ENCODE measurements at regions not wholly inside any gene's neighbourhood (a gene's known extent, or its start where the extent isn't known, plus 50 kb on each side); places are given as distances from the start of the nearest gene placed in this dataset.

DNA sequence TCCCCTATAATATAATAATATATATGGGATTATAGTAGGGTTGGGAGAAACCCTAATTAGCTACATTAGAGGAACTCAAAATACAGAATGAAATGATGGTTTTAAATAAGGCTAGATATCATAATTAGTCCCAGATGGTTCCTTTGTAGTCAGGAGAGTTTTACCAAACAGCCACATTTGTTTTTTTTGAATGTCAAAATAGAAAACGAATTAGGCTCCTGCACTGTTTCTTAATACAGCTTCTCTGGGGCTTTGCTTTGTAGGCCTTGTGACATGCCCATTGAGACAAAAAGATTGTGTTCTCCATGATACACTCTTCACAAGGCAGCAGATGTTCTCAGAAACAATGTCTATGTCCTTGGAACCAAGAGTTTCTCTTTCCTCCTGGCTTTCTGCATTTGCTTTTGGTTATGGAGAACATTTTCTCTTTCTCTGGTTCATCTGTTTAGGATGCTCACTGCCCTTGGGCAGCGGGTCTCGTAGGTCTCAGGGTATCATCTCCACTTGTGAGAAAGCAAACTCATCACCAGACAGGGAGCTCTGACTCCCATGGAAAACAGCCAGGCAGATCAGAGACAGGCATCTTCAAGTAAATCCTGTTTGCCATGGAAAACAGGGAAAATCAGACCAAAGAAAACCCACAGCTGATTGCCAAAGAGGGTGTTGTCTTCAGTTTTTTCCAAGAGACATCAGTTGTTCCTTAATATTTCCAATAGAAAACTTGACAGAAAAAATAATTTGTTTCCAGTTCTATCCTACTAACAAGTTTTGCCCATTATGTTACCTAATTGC is 54.1 kb upstream of the RPS23 start:
- DNase-seq (ENCODE audit: low read depth, low spot score), result no peak
- H3K4me3 ChIP-seq (ENCODE audit: low read length), result no peak overlapping the region

DNA sequence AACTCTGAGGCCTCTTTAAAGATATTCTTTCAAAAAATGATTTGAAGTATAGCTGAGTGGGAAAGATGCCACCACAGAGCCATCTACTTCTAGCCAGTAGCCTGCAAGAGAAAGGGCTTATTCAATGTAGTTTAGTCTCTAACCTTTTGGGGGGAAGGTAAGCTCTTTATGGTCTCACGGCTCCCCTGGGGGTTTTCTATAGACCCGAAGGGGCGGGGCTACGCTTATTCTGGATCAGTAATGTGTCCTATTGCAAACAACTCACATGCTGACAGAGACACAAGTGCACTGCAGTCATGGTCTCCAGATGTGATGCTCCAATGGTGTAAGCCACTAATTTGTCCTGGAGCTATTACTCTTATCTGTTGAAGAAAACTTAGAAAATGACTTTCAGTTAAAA is 53.4 kb upstream of the RPS23 start:
- no peak for DNase-seq (ENCODE audit: low read depth, low spot score)
- no peak overlapping the region for H3K4me3 ChIP-seq (ENCODE audit: low read length)

DNA sequence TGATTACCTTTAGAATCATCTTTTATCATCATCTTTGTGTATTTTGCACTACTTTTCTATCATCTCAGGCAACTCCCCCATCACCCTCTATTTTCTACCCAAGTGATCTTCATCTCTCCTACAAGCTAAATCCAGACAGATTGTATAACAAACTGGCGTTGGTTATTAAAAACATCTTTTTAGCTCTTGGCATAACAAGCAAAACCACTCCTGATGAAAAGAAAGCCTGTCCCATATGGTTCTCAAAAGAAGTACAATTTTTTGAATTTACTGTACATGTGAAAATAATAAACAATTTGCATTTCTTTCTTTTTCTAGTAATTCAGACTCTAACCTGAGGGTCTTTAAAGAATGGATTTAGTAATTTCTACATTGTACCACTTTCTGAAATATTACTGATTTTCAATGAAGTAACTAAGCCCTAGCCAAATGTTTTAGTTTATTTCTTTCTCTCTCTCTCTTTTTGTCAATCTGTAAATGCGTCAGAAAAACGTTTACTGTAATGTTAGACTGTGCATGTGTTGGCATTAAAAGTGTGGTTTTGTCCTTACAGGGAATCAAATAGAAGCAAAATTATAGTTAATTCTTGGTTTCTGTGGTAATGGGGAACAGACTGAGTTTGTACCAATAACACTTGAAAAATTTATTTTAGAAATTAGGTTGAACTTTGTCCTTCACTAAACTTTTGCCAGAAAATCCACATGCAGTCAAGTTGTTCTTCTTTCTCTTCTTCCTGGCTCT is 52.5 kb upstream of the RPS23 start:
- no peak for DNase-seq (ENCODE audit: low read depth, low spot score)
- no peak overlapping the region for H3K4me3 ChIP-seq (ENCODE audit: low read length)

DNA sequence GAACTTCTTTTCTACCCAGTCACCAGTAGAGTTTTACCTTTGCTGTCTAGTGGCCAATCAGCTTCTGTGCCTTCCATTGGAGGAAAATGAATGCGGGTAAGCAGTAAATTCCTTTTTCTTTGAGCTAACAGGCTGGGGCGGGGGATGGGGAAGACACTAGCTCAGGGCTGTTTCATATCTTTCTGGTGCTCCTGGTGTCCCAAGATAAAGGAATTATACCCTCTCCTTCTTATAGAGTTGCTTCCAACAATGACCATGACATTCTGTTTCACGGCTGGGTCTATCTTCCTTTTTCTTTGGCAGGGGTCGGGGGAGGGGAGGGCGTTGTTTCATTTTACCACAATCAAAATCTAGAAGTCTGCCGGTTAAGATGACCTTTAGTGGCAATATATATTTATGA is 51.2 kb upstream of the RPS23 start:
- DNase-seq (ENCODE audit: low read depth, low spot score), result no peak

More for the DNA sequence above, 51.2 kb upstream of the RPS23 start:
- no peak overlapping the region for H3K4me3 ChIP-seq (ENCODE audit: low read length)

Measured in Jurkat, Clone E6-1 (cell line).